GM19438 (cell line): ENCODE measurements at regions not wholly inside any gene's neighbourhood (a gene's known extent, or its start where the extent isn't known, plus 50 kb on each side); places are given as distances from the start of the nearest gene placed in this dataset.

Source experiments
- ATAC-seq: cut with Tn5 transposase; IDR thresholded peaks from one replicate; pipeline ENCODE4 v1.9.1; 2021; ENCODE audit warnings: low read depth; ENCODE audit not compliant: unreplicated experiment

DNA sequence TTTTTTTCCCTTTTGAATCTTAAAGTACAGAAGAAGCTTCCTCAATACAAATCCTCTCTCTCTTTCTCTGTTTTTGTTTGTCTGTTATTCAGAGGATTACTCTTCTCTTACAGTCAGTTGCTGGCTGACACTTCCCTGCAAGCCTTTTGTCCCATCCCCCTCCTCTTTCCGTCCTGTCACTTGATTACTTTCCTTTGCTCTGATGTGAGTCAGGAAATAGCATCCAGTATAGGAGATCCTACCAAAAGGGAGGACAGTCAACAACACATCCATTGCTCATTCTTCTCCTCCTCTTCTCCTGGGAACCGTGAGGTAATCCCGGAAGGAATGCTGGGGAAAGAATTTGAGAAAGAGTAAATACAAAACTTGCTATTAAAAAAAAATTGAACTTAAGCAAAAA is 79.3 kb upstream of the SCN7A start:
- no peak for ATAC-seq

DNA sequence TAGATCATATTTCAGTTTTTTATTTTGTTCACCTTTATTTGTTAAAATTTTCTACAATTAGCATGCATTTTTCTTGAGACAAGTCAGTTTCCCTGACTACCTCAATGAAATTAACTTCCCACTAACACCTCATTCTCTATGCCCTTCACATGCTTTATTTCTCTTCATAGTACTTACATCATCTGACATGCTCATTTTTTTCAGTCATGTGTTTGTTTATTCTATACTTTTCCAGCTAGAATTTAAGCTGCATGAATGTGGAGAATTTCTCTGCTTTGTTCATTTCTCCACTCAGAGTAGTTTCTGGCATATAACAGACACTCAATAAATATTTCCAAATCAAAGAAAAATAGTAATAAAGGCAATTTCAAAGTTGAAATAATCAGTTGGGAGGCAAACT is 78.9 kb upstream of the SCN7A start:
- ATAC-seq: no peak

DNA sequence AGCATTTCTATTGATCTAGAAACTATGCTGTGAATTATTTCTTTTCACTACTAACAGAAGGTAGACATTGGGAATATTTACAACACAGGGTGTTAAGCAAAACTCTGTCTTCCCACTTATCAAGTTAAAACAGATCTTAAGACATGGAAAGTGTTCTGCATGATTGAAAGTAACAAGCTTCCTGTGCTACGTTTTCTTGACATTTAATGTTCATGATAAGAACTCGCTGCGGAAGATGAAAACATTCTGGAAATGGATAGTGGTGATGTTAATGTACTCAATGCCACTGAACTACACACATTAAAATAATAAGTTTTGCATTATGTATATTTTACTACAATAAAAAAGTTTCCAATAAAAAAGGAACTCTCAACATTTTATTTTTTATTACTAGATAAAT is 74.4 kb upstream of the SCN7A start:
- ATAC-seq: no peak

DNA sequence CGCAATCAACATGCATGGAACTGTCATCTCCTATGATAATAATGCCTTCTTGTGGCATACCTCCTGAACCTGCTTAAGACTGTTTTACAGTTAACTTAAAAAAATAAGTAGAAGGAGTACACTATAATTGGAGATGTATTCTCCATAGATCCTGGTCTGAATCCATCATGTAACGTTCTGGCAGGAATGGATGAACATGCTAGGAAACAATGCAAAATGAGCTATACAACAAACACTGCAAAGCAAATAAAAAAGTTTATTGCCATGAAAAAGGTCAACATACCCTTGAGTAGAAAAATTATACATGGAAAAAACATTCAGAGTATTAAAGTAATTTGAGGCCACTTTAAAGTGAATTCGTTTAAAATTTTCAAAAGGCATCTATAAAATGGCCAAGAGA is 71.5 kb upstream of the SCN7A start:
- ATAC-seq: no peak

DNA sequence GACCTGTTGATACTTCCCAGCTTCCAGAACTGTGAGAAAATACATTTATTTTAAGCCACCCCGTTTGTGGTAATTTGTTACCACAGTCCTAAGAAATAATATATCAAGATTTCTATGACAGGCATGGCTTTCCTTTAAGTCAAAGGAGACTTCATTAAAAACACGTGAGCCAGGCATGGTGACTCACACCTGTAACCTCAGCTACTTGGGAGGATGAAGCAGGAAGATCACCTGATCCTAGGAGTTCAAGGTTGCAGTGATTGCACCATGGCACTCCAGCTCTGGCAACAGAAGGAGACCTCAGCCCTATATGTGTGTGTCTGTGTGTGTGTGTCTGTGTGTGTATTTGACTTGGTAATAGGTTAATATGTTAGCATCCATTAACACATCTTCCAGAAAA is 69.8 kb upstream of the SCN7A start:
- no peak for ATAC-seq

DNA sequence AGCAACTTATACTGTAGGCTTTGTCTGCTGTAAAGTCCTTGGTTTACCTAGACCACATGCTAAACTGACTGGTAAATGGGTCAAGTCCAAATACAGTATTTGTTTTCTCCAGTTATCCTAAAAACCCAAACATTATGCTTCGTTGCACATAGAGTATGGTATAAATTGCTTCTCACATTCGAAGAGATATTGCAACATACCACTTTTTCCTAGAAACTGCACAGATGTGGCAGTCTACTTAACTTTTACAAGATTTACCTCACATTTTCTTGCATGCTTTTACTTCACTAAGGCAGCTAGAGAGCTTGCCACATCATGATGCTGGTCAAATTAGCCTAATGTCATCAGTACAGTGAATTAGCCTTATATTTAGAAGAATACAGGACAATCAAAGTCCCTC is 66.0 kb upstream of the SCN7A start:
- no peak for ATAC-seq

DNA sequence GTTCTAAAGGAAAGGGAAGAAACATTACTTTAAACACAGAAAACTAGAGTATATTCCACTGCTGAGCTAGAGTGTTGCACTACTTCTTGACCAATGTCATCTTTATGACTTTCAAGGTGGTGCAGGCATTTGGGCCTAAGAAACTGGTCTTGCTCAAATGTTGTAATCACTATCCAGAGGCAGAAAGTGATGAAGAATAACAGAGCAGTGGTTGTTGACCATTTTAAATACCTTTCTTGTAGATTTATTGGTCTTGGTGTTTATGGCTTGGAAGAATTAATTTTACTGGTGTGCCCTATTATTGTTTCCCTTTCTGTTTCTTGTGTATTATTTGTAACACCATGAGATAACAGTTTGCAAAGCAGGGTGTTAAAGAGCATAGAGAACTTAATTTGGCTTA is 56.9 kb upstream of the SCN7A start:
- no peak for ATAC-seq

DNA sequence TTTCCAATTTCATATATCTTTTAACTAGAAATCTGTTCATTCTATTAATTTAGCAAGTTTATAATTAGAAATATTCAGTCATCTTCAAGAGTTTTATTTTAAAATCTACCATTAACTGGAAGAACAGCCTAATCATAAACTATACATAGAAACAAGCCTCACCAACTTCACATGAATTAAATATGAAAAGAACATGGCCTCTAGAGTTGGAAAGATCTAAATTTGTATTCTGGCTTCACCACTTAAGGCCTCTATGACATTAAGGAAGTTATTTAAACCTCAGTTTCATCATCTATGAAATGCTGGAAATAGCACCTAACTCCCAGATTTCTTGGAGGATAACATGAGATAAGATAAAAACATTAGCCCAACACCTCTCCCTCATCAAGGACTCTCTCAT is 51.4 kb upstream of the SCN7A start:
- ATAC-seq: no peak
